ENCODE measurements at regions not wholly inside any gene's neighbourhood (a gene's known extent, or its start where the extent isn't known, plus 50 kb on each side); places are given as distances from the start of the nearest gene placed in this dataset.

DNA sequence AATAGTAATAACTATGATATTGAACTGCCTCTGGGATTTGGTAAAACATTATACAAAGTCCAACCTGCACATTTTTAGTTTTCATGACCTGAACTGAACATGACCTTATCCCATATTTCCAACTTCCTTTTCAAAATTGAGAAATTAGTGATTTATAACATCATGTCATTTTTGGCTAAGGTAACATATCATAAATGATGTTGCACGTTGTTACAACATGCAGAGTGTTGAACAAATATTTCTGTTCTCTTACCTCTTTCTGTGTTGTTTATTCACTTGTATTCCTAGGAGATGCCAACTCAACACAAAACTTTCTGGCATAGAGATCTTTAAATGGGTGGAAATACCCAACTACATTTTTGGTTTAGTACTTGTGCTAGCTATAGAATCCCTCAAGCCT is 496.0 kb downstream of the SLC6A15 start:
- TF ChIP-seq YY1 (IDR thresholded peaks at IDR 0.05; ENCODE audit: insufficient read depth, insufficient read length) (no peak), SUZ12 (IDR thresholded peaks at IDR 0.05; ENCODE audit: extremely low read depth, insufficient read depth, insufficient read length) (no peak)
